CD14-positive monocyte (primary cell): ENCODE measurements at regions not wholly inside any gene's neighbourhood (a gene's known extent, or its start where the extent isn't known, plus 50 kb on each side); places are given as distances from the start of the nearest gene placed in this dataset.

ENCODE experiments used
- DNase-seq, 3 donors: peaks; one replicate each; pipeline ENCODE4 v3.0.0-alpha.2; 2011 to 2022
- H2AFZ ChIP-seq: 2 replicates; pipeline ENCODE4 v1.6.0; 2012; ENCODE audit warnings: mild to moderate bottlenecking, low read depth, low read length, inconsistent platforms; ENCODE audit not compliant: insufficient read depth, poor library complexity, severe bottlenecking
- H3K27ac ChIP-seq, 2 donors: 1 replicate in 1 of 2; 2 replicates in 1 of 2; pipeline ENCODE4 v1.5.1; 2012 to 2013; ENCODE audit warnings: low read length in 2 of 2, control low read depth in 1 of 2, inconsistent platforms in 1 of 2, low read depth in 1 of 2, mild to moderate bottlenecking in 1 of 2
- H3K27me3 ChIP-seq, 2 donors: one replicate each; pipeline versions ENCODE4 v1.6.0 to v1.6.1; 2011 to 2013; ENCODE audit warnings: low read length in 2 of 2; ENCODE audit not compliant: control insufficient read depth in 2 of 2, insufficient read depth in 2 of 2
- H3K36me3 ChIP-seq, 2 donors: replicated peaks in 1 of 2; 1 replicate in 1 of 2; 2 replicates in 1 of 2; pipeline versions ENCODE4 v1.5.1 to v1.6.1; 2012 to 2013; ENCODE audit warnings: low read length in 2 of 2, control low read depth in 1 of 2, inconsistent platforms in 1 of 2, mild to moderate bottlenecking in 1 of 2; ENCODE audit not compliant: insufficient read depth in 2 of 2, control insufficient read depth in 1 of 2
- H3K4me1 ChIP-seq, 2 donors: 1 replicate in 1 of 2; 2 replicates in 1 of 2; pipeline versions ENCODE4 v1.5.1 to v1.6.1; 2012 to 2013; ENCODE audit warnings: low read length in 2 of 2, control low read depth in 1 of 2, inconsistent platforms in 1 of 2, mild to moderate bottlenecking in 1 of 2, moderate library complexity in 1 of 2; ENCODE audit not compliant: insufficient read depth in 2 of 2, control insufficient read depth in 1 of 2
- H3K4me2 ChIP-seq: replicated peaks from 2 replicates; pipeline ENCODE3; 2012; ENCODE audit warnings: low read length, moderate library complexity, mild to moderate bottlenecking; ENCODE audit not compliant: poor library complexity, severe bottlenecking; ENCODE audit errors: extremely low read depth
- H3K4me3 ChIP-seq, 3 experiments: fragments of 200-600 bp in 1 of 3; sonication (generic) in 1 of 3; replicated peaks in 1 of 3; 1 replicate in 2 of 3; 2 replicates in 1 of 3; pipeline ENCODE4 v1.5.1; 2011 to 2013; ENCODE audit warnings: low read length in 3 of 3, mild to moderate bottlenecking in 3 of 3, control low read depth in 2 of 3, low read depth in 2 of 3, inconsistent platforms in 1 of 3, moderate library complexity in 1 of 3
- H3K79me2 ChIP-seq: 2 replicates; pipeline ENCODE4 v1.6.0; 2012; ENCODE audit warnings: mild to moderate bottlenecking, control low read depth, inconsistent platforms, low read length, moderate library complexity; ENCODE audit not compliant: insufficient read depth
- H3K9ac ChIP-seq: 2 replicates; pipeline ENCODE4 v1.6.0; 2017; ENCODE audit warnings: low read length, mild to moderate bottlenecking; ENCODE audit not compliant: insufficient read depth, poor library complexity, severe bottlenecking
- H3K9me3 ChIP-seq, 2 donors: replicated peaks in 1 of 2; 1 replicate in 1 of 2; 2 replicates in 1 of 2; pipeline versions ENCODE4 v1.5.1 to v1.6.1; 2012 to 2013; ENCODE audit warnings: low read length in 2 of 2, control low read depth in 1 of 2; ENCODE audit not compliant: control insufficient read depth in 1 of 2, insufficient read depth in 1 of 2
- H4K20me1 ChIP-seq: 2 replicates; pipeline ENCODE4 v1.6.0; 2012; ENCODE audit warnings: mild to moderate bottlenecking, low read length, control low read depth, moderate library complexity; ENCODE audit not compliant: insufficient read depth
- H3K27ac Mint-ChIP-seq, 7 donors: one replicate each; pipeline ENCODE4 v1.8.0; 2020; ENCODE audit warnings: mild to moderate bottlenecking in 7 of 7, mixed read lengths in 7 of 7, moderate library complexity in 6 of 7, inconsistent platforms in 2 of 7
- H3K27me3 Mint-ChIP-seq, 3 donors: one replicate each; pipeline ENCODE4 v1.8.0; 2021 to 2022; ENCODE audit warnings: low read depth in 3 of 3, mild to moderate bottlenecking in 3 of 3, mixed read lengths in 3 of 3, moderate library complexity in 3 of 3, inconsistent platforms in 1 of 3
- H3K36me3 Mint-ChIP-seq, 2 donors: one replicate each; pipeline ENCODE4 v1.8.0; 2020; ENCODE audit warnings: mixed read lengths in 2 of 2, inconsistent platforms in 1 of 2, mild to moderate bottlenecking in 1 of 2
- H3K4me1 Mint-ChIP-seq: one replicate; pipeline ENCODE4 v1.8.0; 2020; ENCODE audit warnings: mild to moderate bottlenecking, mixed read lengths
- H3K4me3 Mint-ChIP-seq, 2 donors: one replicate each; pipeline ENCODE4 v1.8.0; 2020; ENCODE audit warnings: mild to moderate bottlenecking in 2 of 2, mixed read lengths in 2 of 2, moderate library complexity in 1 of 2
- H3K9me3 Mint-ChIP-seq, 7 donors: one replicate each; pipeline ENCODE4 v1.8.0; 2020 to 2022; ENCODE audit warnings: mixed read lengths in 7 of 7, mild to moderate bottlenecking in 6 of 7, moderate library complexity in 6 of 7, inconsistent platforms in 2 of 7
- CTCF ChIP-seq: fragments of 200-600 bp; IDR thresholded peaks from one replicate; pipeline ENCODE4 v1.8.0; 2022; ENCODE audit warnings: antibody characterized with exemption, mild to moderate bottlenecking
- WGBS: methylation state at CpG from one replicate; pipeline ENCODE4 v1.1.5; 2013; ENCODE audit warnings: missing lambda C conversion rate; ENCODE audit not compliant: insufficient coverage; 5-methylcytosine and 5-hydroxymethylcytosine counted together
- intact Hi-C, 2 donors: fragments of 100-400 bp; cut with micrococcal nuclease; formaldehyde crosslinking; loops; one replicate each; pipeline versions ENCODE4 v1.15.0 to v1.15.1; 2023

GRCh38 chr5:152056931-152057330, 132.3 kb upstream of the GLRA1 start:
- Histone ChIP-seq H3K27ac (no peak overlapping the region), H3K27me3 (no peaks in the 10 kb centered on the region), H3K4me1 (no peaks in the 10 kb centered on the region), H2AFZ (no peak overlapping the region), H3K79me2 (no peaks in the 10 kb centered on the region), H4K20me1 (no peaks in the 10 kb centered on the region), H3K4me3 (no peak overlapping the region), H3K9ac (no peak overlapping the region), H3K4me2 (no peak overlapping the region), H3K36me3 (no peaks in the 10 kb centered on the region), H3K9me3 (peaks cover 0 to 13% of the 10 kb centered on the region in 2 donors)
- H3K9me3 Mint-ChIP-seq, result peaks cover 2 to 16% (median 4%) of the 10 kb centered on the region in 7 donors
- WGBS, result 60% methylated on average over 1 of the region's 7 CpGs
- TF ChIP-seq CTCF, result no peak
- H3K27ac Mint-ChIP-seq, result no peak overlapping the region
- intact Hi-C loops, result no loop called here
- H3K36me3 Mint-ChIP-seq, result no peaks in the 10 kb centered on the region
- DNase-seq, result no peak
- no peak overlapping the region for H3K4me3 Mint-ChIP-seq
- H3K4me1 Mint-ChIP-seq, result no peaks in the 10 kb centered on the region
- H3K27me3 Mint-ChIP-seq, result peaks cover 0 to 3% (median 0%) of the 10 kb centered on the region in 3 donors

GRCh38 chr5:152052470-152052869, 127.8 kb upstream of the GLRA1 start:
- no peak overlapping the region for H3K9ac ChIP-seq
- Mint-ChIP-seq H3K4me1 (no peaks in the 10 kb centered on the region), H3K4me3 (no peak overlapping the region), H3K27me3 (peaks cover 0 to 1% (median 0%) of the 10 kb centered on the region in 3 donors), H3K36me3 (no peaks in the 10 kb centered on the region), H3K9me3 (peaks cover 3 to 14% (median 12%) of the 10 kb centered on the region in 7 donors), H3K27ac (no peak overlapping the region)
- H2AFZ ChIP-seq, result no peak overlapping the region
- no peak for TF ChIP-seq CTCF
- 100% methylated on average over 1 of the region's 3 CpGs for WGBS
- H3K4me2 ChIP-seq, result no peak overlapping the region
- H3K79me2 ChIP-seq, result no peaks in the 10 kb centered on the region
- no peaks in the 10 kb centered on the region for H4K20me1 ChIP-seq
- no peak overlapping the region for H3K27ac ChIP-seq
- H3K36me3 ChIP-seq, result no peaks in the 10 kb centered on the region
- intact Hi-C loops, result no loop called here
- H3K4me3 ChIP-seq, result no peak overlapping the region
- no peaks in the 10 kb centered on the region for H3K4me1 ChIP-seq
- DNase-seq, result no peak
- peaks cover 0 to 12% of the 10 kb centered on the region in 2 donors for H3K9me3 ChIP-seq
- H3K27me3 ChIP-seq, result no peaks in the 10 kb centered on the region
